Transverse colon (tissue), 4 donors: ENCODE measurements at regions not wholly inside any gene's neighbourhood (a gene's known extent, or its start where the extent isn't known, plus 50 kb on each side); places are given as distances from the start of the nearest gene placed in this dataset.

ENCODE experiments used
- DNase-seq: peaks from one replicate; pipeline ENCODE4 v3.0.0-alpha.2; 2019
- H3K27ac ChIP-seq, 4 donors: fragments of 200-600 bp; sonication (generic); 2 replicates each; pipeline ENCODE4 v1.5.1; 2016 to 2018; ENCODE audit warnings: inconsistent platforms in 4 of 4
- H3K27me3 ChIP-seq: fragments of 200-600 bp; sonication (generic); 2 replicates; pipeline ENCODE4 v1.5.1; 2017; ENCODE audit warnings: inconsistent platforms
- H3K36me3 ChIP-seq, 4 donors: fragments of 200-600 bp; sonication (generic); 2 replicates each; pipeline ENCODE4 v1.5.1; 2017 to 2019; ENCODE audit warnings: inconsistent platforms in 4 of 4
- H3K4me1 ChIP-seq, 4 donors: fragments of 200-600 bp; sonication (generic); 2 replicates each; pipeline ENCODE4 v1.5.1; 2017 to 2020; ENCODE audit warnings: inconsistent platforms in 4 of 4
- H3K4me3 ChIP-seq, 4 donors: fragments of 200-600 bp; sonication (generic); 1 replicate in 1 of 4; 2 replicates in 3 of 4; pipeline versions ENCODE4 v1.5.1 to v1.6.1; 2017 to 2019; ENCODE audit warnings: inconsistent platforms in 4 of 4
- H3K9me3 ChIP-seq, 2 donors: fragments of 200-600 bp; sonication (generic); 2 replicates each; pipeline ENCODE4 v1.5.1; 2017 to 2019; ENCODE audit warnings: inconsistent platforms in 2 of 2
- CTCF ChIP-seq, 5 experiments: fragments of 200-600 bp in 3 of 5; fragments of 450-650 bp in 2 of 5; sonication (generic) in 3 of 5; IDR thresholded peaks; 1 replicate in 2 of 5; 2 replicates in 3 of 5; pipeline ENCODE4 v1.5.1; 2016 to 2017; ENCODE audit warnings: antibody characterized with exemption in 5 of 5, inconsistent platforms in 3 of 5, mild to moderate bottlenecking in 2 of 5, moderate library complexity in 1 of 5
- EP300 ChIP-seq: sonication (generic); formaldehyde crosslinking; IDR thresholded peaks from one replicate; pipeline ENCODE4 v1.6.1; 2017; ENCODE audit warnings: antibody characterized with exemption, low read depth
- POLR2A ChIP-seq: fragments of 450-650 bp; IDR thresholded peaks from one replicate; pipeline ENCODE4 v1.6.1; 2016; ENCODE audit warnings: antibody characterized with exemption, mild to moderate bottlenecking, moderate library complexity
- POLR2AphosphoS5 ChIP-seq, 3 donors: sonication (generic); formaldehyde crosslinking; IDR thresholded peaks; one replicate each; pipeline ENCODE4 v1.6.1; 2016; ENCODE audit warnings: antibody characterized with exemption in 3 of 3
- WGBS, 2 donors: methylation state at CpG; one replicate each; pipeline ENCODE4 v1.1.5; 2018; ENCODE audit warnings: low coverage in 1 of 2; 5-methylcytosine and 5-hydroxymethylcytosine counted together
- in situ Hi-C, 4 donors: fragments of 200-750 bp; cut with MboI; loops; one replicate each; pipeline versions ENCODE4 v1.15.0 to v1.15.1; 2017; ENCODE audit warnings: low sequenced_read_pairs in 3 of 4, low pct_ligation_motif_present in 1 of 4, low pct_unique_long_range_greater_than_20kb in 1 of 4
- intact Hi-C: fragments of 100-400 bp; cut with DNase I; formaldehyde crosslinking; loops from one replicate; pipeline ENCODE4 v1.15.1; 2023; ENCODE audit warnings: low total_unique reads

GRCh38 chr5:2019716-2020115 lies 137.0 kb upstream of the IRX4 start:
- intact Hi-C loops (no loop called here), in situ Hi-C loops (loop anchor here in 3 of 4 donors (25.0 kb wide), 2 partner anchors 257 to 282 kb away; no protein-coding TSS in a partner anchor)
- Histone ChIP-seq H3K9me3 (no peaks in the 10 kb centered on the region), H3K4me3 (no peak overlapping the region), H3K27ac (no peak overlapping the region), H3K4me1 (no peaks in the 10 kb centered on the region), H3K27me3 (no peaks in the 10 kb centered on the region), H3K36me3 (no peaks in the 10 kb centered on the region)
- 64 to 100% methylated on average over 1 to 9 of the region's 9 CpGs for WGBS, 2 donors
- no peak for TF ChIP-seq POLR2A
- TF ChIP-seq EP300 = no peak
- no peak for TF ChIP-seq CTCF (IDR thresholded peaks at IDR 0.05)
- TF ChIP-seq POLR2AphosphoS5 (IDR thresholded peaks at IDR 0.05) = no peak
- no peak for DNase-seq

- no peak for TF ChIP-seq POLR2A
- TF ChIP-seq CTCF (IDR thresholded peaks at IDR 0.05) = no peak
- TF ChIP-seq EP300 = no peak
- no peak for TF ChIP-seq POLR2AphosphoS5 (IDR thresholded peaks at IDR 0.05)
- Histone ChIP-seq H3K27me3 (no peaks in the 10 kb centered on the region), H3K9me3 (no peaks in the 10 kb centered on the region), H3K36me3 (no peaks in the 10 kb centered on the region), H3K4me3 (no peak overlapping the region), H3K27ac (no peak overlapping the region), H3K4me1 (no peaks in the 10 kb centered on the region)
- no peak for DNase-seq
- WGBS, 2 donors = 39 to 58% methylated on average over 6 of the region's 6 CpGs
- in situ Hi-C loops = loop anchor here in 3 of 4 donors (25.0 kb wide), 2 partner anchors 256 to 281 kb away; no protein-coding TSS in a partner anchor
- intact Hi-C loops = no loop called here
Observed at GRCh38 chr5:2018390-2018724, 135.6 kb upstream of the IRX4 start.

DNA sequence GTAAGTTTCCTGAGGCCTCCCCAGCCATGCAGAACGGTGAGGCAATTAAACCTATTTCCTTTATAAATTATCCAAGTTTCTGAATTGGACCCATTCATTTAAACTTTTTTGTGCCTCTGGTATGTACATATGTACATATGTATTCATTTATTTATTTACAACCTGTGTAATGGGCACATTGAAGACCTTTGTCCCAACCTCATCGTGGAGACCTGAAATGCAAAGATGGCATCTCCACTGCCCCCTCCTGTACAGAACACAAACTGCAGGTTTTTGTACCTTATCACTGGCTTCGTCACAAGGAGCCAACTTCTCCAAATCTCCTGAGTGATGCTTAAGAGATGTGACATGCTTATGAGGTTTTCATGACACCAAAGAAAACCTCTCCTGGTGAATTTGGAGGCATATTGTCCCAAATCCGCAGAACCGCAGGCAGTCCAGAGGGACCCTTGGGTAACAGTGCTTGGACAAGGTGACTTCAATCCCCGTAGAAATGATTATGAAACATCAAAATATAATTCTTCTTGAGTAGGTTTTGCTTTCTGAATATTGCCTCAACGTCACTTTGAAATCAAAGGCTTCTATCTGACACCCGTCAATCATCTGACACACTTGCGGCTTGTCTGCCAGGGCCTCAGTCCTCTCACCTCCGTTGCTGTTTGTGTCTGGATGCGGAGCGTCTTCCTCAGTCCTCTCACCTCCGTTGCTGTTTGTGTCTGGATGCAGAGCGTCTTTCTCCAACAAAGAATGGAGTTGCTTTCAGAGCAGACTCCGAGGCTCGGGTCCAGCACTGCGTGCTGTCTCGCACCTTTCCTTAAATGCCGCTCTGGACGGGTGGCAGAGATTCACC lies 135.0 kb upstream of the IRX4 start:
- intact Hi-C loops = no loop called here
- no peak for DNase-seq
- no peak overlapping the region for H3K27ac ChIP-seq
- in situ Hi-C loops = loop anchor here in 3 of 4 donors (25.0 kb wide), 2 partner anchors 255 to 280 kb away; no protein-coding TSS in a partner anchor
- no peaks in the 10 kb centered on the region for H3K9me3 ChIP-seq
- H3K36me3 ChIP-seq = no peaks in the 10 kb centered on the region
- H3K4me3 ChIP-seq = no peak overlapping the region
- 78 to 83% methylated on average over 5 to 20 of the region's 20 CpGs for WGBS, 2 donors
- TF ChIP-seq POLR2AphosphoS5 (IDR thresholded peaks at IDR 0.05) (no peak), CTCF (IDR thresholded peaks at IDR 0.05) (peak; percentile 14 to 31 (median 29)), EP300 (no peak), POLR2A (no peak)
- H3K4me1 ChIP-seq = no peaks in the 10 kb centered on the region
- H3K27me3 ChIP-seq = no peaks in the 10 kb centered on the region

- no peak for TF ChIP-seq CTCF (IDR thresholded peaks at IDR 0.05)
- TF ChIP-seq POLR2AphosphoS5 (IDR thresholded peaks at IDR 0.05) = no peak
- TF ChIP-seq EP300 = no peak
- no peak for TF ChIP-seq POLR2A
- Histone ChIP-seq H3K9me3 (no peaks in the 10 kb centered on the region), H3K27me3 (no peaks in the 10 kb centered on the region), H3K36me3 (no peaks in the 10 kb centered on the region), H3K27ac (no peak overlapping the region), H3K4me1 (no peaks in the 10 kb centered on the region), H3K4me3 (no peak overlapping the region)
- intact Hi-C loops (no loop called here), in situ Hi-C loops (loop anchor here in 3 of 4 donors (25.0 kb wide), 2 partner anchors 254 to 279 kb away; no protein-coding TSS in a partner anchor)
- WGBS, 2 donors = 0 to 57% methylated on average over 1 to 8 of the region's 8 CpGs
- DNase-seq = no peak
Observed at GRCh38 chr5:2015961-2016360, 133.2 kb upstream of the IRX4 start.
